ENCODE measurements at regions not wholly inside any gene's neighbourhood (a gene's known extent, or its start where the extent isn't known, plus 50 kb on each side); places are given as distances from the start of the nearest gene placed in this dataset.

DNA sequence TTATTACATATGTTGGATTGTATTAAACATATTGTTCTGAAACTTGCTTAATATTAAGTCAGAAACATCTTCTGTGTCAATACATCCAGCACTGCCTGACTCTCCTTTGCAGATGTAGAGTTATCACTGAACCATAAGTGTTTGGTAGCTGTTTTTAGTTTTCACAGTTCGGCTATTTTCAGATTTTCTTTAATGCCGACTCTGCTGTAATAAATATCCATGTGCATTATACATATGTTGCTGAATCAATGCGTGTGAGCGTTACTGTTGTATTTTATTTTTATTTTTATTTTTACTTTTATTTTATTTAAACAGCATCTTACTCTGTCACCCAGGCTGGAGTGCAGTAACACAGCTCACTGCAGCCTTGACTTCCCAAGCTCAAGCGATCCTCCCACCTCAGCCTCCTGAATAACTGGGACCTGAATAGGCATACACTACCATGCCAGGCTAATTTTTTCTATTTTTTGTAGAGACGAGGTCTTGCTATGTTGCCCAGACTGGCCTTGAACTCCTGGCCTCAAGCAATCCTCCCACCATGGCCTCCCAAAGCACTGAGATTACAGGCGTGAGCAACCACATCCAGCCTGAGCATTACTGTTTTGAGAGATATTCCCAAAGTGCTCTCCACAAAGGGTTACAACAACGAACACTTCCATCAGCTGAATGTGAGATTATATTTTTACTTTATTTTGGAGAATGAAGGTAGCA lies 50.7 kb upstream of the NOCT start:
- no peak for DNase-seq (ENCODE audit: low read depth)

DNA sequence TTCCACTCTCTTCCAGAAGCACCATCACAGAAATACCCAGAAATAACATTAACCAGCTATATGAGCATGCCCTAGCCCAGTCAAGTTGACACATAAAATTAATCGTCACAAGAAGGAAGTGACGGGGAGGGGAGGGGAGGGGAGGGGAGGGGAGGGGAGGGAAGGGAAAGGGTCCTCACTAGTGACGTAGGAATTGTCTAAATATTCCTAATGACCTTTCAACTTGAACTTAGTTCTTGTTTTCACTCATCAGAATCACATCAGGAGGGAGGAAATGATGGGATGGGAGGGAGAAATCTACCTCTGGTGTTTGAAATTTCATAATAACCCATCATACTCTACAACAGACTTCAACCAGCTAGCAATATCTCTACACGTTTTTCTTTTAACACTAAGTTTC lies 52.2 kb upstream of the NOCT start:
- DNase-seq (ENCODE audit: low read depth): no peak

DNA sequence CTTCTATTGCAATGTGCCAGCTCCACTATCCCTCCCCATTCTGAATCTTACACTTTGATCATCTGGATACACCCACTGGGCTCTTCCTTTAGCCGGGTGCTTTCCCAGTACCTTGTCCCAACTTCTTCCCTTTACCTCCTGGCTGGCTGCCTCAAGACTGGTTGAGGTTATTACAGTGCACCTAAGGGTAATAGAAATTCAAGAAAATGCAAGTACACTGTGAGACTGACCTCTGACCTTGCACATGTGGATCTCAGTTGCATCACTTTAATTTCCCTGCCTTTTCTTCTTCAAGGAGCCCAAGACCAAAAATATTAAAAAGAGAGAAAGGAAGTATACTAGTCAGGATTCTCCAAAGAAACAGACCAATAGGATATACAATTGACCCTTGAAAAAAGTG lies 53.9 kb upstream of the NOCT start:
- DNase-seq (ENCODE audit: low read depth): no peak

DNA sequence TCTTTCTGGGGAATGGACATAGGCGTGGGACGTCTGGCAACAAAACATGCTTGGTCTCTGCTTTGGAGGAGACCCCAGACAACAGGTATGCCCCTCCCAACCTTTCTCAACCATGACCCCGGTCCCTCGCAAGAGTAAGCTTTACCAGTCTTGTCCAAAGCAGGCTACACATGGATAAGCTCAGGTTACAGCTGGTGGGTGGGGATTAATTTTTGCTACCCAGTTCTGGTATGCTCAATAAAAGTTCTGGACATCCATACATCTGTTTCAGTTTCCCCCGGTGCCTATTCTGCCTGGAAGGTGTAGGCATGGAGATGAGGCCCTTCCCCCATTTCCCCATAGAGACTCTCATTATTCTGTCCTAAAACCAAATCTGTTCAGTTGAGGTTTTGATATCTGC lies 54.5 kb upstream of the NOCT start:
- no peak for DNase-seq (ENCODE audit: low read depth)

DNA sequence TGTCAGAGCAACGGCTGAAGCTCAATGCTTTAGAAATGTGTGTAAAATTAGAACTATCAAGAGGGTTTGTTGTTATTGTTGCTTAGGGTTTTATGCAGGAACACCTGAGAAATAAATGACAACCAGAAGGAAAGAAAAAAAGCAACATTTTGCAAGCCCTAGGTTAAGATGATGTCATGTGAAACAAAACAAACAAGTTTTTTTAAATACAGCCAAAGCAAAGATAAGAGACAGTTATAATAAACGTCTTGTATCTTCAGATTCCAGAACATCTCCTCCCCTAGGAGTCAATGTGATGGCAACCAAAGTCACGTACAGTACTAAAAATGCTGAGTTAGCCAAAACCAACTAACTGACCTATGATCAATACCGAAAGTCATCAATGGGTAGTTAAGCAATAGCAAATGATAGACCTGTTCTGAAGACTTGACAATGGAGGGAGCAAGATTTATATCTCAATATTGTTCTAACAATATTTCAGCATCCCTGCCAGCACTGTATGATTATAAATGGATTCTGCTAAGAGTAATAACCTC lies 55.3 kb upstream of the NOCT start:
- no peak for DNase-seq (ENCODE audit: low read depth)

DNA sequence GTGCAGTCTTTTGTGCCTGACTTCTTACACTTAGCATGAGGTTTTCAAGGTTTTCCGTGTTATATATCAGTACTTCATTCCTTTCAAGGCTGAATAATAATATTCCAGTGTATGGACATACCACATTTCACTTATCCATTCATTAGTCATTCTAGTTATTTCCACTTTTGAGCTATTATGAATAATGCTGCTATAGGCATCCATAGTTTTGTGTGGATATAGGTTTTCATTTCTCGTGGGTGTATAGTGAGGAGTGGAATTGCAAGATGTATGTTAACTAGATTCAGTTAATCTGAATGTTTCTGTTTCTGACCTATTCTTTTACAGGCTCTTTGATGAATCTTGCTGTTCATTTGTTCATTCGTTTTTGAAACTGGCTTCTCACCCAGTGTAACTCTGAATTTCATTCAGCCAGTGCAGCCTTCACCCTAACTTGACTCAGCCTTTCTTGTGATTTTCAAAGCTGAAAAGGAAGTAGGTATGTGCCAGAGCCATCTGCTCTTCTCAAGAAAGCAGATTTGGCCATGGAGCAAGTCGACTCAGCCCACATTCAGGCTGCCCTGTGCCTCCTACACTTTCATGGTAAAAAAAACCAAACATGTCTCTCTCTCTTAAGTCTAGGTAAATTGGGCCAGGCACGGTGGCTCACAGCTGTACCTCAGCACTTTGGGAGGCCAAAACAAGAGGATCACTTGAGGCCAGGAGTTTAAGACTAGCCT lies 56.3 kb upstream of the NOCT start:
- DNase-seq (ENCODE audit: low read depth): no peak

DNA sequence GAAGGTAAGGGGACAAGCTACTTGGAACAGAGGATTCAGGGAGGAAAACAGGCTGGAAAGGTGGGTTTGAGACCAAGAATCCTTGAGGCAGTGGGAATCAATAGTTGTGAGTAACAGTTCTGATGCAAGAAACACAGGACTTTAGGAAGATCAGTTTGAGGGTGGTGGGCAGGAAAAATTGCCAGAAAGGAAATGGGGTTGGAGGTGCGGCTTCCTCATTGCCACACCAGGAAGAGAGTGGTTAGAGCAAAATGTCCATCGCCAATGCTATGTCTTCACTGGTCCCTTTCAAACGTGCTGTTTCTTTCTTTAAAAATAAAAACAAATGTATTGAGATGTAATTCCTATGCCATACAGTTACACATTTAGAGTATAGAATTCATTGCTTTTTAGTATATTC lies 57.1 kb upstream of the NOCT start:
- DNase-seq (ENCODE audit: low read depth): no peak

DNA sequence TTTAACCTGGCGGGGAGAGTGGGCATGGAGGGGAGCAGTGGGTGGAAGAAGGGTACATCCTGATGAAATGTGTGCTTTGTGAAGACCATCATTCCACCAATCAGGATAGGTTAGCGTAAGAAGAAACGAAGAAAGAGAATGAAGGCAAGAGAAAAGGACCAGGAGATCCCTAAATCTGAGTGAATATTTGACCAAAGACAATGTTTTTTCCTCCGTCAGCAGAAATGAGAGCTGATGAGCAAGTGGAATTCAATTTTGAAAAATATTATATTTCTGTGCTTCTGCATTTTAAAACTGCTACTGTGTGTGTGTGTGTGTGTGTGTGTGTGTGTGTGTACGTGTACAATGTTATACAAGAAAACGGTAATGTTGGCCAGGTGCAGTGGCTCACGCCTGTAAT lies 58.3 kb upstream of the NOCT start:
- DNase-seq (ENCODE audit: low read depth): no peak

DNA sequence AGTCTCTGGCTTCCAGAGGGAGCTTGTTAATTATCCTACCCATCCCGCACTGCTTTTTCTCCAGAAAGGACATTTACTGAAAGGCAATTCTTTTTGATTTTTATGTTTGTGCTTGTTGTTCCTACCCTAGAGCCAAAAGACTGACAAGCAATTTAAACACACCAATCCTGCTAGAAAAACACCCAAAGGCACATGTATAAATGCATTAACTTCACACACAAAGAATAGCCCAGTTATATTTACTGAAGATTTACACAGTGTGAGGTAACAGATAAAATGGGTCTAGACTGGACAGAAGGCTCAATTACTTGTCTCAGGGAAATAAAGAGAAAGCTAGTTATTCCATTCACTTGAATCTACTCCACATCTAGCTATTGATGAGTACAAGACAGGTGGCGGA lies 61.2 kb upstream of the NOCT start:
- no peak for DNase-seq (ENCODE audit: low read depth)

DNA sequence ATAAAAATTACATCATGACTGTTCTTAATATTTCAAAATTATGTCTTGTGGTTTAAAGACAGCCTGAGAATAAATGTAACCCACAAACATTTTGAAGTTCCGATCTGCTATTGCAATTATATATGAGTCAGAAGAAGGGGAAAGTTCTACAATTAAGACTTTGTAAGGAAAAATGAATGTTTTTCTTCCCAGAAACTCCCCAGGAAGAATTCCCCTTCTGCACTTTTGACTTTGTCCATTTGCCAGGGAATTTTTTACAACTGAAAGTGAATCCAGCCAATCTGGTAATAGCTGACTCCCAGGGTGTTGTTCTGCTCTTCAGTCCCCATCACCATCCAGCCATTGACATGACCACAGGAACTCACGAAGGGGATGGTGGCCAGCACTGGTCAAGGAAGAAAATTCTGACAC lies 61.6 kb upstream of the NOCT start:
- DNase-seq (ENCODE audit: low read depth): no peak

DNA sequence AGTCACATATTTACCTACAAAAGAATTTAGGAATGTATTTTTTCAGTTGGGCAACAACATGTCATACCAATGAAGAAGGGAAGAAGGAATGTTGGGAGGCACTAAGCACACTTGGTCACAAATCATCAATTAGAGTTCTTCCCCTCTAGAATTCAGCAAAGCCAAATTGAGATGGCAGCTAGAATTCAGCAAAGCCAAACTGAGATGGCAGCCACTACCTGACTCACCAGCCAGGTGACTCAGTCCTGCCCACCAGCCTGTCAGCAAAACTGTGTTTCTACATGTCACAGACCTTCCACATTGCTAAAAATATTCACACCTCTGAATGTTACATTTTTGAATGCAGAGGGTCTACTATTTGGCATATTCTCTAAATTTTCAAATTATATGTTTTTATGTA lies 63.2 kb upstream of the NOCT start:
- DNase-seq (ENCODE audit: low read depth): no peak

DNA sequence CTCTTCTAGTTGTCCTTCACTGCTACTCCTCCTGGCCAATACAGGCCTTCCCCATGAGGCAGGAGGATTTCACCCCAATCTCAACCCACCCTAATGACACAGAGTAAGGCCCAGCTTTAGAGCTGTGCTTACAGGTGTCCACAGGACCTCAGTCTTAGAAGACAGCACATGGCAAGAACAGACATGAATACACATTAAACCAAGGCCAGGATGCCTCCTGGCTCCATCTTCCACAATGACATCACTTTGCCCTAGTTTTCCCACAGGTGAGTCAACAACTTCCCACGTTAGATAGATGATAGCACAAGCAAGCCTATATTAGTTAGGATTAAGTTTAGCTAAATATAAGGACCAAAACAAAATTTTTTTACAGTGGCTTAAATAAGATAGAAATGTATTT lies 63.8 kb upstream of the NOCT start:
- DNase-seq (ENCODE audit: low read depth): no peak

DNA sequence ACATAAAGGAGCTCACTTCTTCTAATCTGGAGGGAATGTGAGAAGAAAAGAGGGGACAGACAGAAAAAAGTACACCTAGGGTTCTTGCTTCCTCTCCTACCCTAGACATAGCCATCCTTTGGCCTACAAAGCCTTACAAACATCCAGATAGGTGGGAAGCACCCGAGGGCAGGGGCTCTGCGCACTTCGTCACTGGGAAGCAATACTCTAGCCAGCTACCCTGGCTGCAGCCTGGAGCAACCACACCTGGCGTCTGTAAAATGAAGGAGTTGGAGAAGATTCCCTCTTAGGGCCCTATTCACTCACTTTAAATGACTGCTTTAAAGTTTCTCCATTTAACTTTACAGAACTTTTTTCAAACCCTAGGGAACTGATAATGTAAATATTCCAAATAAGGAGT lies 65.7 kb upstream of the NOCT start:
- DNase-seq (ENCODE audit: low read depth): no peak

DNA sequence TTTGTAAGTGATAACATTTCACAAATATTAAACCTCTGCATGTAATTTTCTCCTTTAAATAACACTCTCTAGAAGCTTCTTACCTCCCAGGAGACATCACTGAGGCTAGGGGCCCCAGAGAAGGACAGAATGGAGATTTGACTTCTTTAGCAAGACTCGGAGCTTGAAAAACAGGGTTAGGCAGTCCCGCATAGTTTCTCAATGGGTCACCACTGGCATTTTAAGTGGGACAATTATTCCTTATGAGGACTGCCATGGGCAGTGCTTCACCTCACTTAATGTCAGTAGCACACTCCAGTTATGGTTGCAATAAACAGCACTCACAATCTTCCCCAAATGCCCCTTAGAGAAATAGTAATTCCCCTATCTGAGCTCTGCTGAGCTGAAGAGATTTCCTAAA lies 66.7 kb upstream of the NOCT start:
- no peak for DNase-seq (ENCODE audit: low read depth)

DNA sequence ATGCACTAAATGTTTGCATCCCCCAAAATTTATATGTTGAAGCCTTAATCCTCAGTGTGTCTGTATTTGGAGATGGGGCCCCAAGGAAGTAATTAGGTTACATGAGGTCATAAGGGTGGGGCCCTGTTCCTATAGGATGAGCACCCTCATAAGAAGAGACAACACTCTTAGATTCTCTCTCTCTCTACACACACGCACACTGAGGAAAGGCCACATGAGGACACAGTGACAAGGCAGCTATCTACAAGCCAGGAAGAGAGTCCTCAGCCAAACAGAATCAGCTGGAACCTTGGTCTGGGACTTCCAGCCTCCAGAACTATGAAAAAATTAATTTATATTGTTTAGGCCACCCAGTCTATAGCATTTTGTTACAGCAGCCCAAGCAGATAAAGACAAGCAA lies 69.3 kb upstream of the NOCT start:
- DNase-seq (ENCODE audit: low read depth): no peak

DNA sequence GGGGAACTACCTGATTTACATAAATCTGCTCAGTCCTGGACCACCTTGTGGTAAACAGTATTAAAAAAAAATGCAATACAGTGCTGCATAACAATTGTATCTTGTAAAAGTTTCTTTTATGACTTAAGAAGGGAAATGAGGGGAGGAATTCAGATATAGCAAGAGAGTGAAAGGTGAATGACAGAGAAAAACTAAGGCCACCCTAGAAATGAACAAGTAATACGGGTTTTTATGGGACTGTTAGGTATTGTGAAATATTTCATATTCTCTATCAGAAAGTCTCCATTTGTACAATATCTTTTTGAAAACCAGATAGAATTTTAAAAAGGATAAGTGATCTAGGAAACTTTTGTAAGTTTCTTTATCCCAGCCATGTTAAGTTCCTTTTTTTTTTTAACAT lies 69.7 kb upstream of the NOCT start:
- no peak for DNase-seq (ENCODE audit: low read depth)

DNA sequence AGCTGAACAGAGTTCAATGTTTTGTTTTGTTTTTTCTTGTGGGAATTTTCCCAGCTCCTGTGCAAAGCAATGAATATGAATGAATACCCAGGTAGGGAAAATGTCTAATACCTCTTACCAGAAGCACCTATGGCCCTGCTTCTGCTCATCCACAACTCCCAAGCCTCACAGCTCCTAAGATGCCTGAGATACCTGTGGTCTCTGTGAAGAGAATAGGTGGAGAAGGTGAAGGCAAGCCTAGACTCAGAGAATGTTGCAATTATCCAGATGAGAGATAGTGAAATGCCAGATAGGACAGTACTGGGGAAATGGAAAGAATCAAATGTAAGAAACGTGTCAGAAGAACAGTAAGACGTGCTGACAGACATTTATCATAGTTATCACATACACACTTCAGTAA lies 70.2 kb upstream of the NOCT start:
- no peak for DNase-seq (ENCODE audit: low read depth)

DNA sequence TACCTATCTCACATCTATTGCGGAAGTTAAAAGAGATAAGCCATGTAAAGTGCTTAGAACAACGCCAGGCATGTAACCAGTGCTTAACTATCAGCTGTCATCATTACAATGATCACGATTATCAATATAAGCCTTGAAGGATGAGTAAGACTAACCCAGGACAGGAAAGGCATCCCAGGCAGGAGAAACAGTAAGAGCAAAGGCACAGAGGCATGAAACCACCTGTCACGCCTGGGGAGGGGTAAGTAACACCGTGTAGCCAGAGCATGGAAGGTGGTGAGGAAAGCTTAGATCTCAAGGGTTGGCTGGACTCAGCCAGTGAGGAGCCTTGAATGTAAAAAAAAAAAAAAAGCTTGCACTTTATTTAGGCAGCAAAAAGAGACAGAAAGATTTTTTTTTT lies 71.7 kb upstream of the NOCT start:
- DNase-seq (ENCODE audit: low read depth): no peak

DNA sequence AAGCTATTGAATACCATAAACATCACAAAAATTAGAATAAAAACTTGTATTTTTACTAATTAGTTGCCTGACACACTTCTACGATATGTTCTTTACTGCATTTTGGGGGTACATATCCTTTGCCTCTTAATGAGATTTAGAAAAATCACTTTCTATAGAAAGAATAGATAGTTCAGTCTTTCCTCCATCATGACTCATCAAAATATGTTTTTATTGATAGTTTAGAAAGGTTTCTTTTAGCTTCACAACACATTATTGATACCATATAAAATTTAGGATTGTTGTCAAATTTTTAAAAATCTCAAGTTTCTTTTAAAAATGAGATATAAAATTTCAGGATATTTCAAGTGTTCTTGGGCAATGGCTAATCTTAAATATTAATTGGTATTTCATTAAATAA lies 74.5 kb upstream of the NOCT start:
- DNase-seq (ENCODE audit: low read depth): no peak

DNA sequence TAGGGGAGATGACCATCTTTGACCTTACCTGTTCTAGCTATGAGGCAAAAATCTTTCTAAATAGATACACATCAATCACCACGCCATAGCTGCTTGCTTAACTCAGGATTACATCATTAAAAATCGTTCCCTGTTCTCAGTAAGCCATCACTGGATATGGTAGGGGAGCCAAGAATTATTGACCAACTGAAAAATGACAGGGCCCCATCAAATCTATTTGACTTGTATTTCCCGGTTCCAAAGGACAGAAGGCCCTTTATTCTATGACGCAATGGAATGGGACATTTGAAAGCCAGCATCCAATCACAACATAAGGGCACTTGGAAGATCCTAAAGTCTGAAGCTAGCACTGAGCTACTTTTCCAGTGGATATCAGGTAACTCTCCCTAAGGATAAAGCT lies 75.6 kb upstream of the NOCT start:
- no peak for DNase-seq (ENCODE audit: low read depth)

DNA sequence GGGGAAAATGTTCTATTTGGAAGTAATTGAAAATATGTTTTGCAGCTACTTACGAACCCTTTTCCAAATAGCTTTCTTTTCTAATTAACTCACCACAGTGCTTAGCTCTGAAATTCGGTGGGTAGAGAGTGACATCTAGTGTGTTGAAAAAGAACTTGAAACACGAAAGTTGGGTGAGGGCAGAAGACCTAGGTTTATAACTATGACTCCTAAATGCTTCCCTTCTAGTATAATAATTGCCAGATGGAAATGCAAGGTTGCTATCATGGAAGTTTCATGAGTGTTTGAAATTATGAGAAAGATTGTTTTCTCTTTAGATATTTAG lies 77.3 kb upstream of the NOCT start:
- DNase-seq (ENCODE audit: low read depth): no peak

DNA sequence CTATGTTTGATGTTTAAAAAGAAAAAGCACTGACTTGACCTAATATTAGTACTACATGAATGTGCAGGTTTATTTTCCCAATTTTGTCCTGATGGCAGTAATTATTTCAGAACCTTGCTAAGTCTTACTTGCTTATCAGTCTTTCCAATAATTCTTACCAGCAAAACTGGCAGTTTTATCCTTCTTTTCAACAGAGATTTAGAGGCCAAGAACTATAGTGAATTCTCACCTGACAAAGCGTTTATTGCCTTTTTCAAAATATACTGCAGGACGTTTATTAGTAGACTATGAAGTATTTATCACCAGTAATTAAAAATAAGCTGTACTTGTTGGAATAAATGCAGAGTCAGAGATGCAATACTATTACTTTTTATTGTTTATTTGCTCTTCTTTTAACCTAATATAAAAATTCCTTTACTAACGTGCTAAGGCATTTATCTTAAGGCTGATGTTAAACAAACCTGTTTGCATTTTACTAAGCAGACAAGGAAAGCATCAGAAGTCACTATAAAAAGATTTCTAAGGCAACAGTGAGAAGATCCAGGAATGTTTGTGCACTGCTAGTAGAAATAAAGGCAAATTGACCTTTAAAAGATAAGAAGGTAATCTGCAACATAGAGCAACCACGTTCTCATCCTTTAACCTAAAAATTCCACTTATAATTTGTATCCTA lies 80.3 kb upstream of the NOCT start:
- no peak for DNase-seq (ENCODE audit: low read depth)

DNA sequence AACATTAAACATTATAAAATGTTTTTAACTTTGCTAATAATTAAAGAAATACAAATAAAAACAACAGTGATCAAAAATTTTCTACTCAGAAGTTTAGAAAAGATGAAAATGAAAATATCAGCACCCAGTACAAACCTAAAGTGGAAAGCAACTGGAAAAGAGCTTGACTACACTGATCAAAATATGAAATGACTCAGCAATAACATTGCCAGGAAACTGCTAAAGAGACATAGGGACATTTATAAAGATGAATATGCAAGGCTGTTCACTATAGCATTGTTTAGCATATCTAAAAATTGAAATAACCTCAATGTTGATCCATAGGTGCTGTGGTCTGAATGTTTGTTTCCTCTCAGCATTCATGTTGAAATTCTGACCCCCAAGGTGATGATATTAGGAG lies 88.5 kb upstream of the NOCT start:
- no peak for DNase-seq (ENCODE audit: low read depth)

DNA sequence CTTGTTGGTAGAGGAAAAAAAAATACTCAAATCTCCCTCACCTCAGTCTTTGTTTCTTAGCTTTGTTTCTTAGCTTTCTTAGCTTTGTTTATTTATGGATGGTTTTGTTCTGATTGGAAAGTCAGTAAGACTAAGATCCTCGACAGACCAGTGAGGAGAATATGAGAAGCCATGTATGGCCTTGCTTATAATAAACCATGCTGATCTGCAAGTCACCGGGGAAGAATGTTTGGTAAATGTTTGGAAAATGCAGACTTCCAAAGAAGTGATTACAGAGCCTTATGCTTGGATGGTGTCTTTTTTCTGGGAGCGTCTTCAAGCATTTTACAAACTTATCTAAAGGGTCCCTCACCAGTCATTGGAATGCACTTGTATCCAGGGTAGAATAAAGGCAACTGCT lies 90.1 kb upstream of the NOCT start:
- DNase-seq (ENCODE audit: low read depth): no peak
